ENCODE measurements at regions not wholly inside any gene's neighbourhood (a gene's known extent, or its start where the extent isn't known, plus 50 kb on each side); places are given as distances from the start of the nearest gene placed in this dataset.
"Not testable (repeated sequence)": the region's sequence is repeated elsewhere in the genome, so short reads cannot be mapped to it uniquely, and the experiment has no call there.

- no peak for DNase-seq
Observed at GRCh38 chr4:120636120-120636630, 286.4 kb downstream of the PRDM5 start.

- DNase-seq = no peak
Observed at GRCh38 chr4:120633810-120634209, 288.7 kb downstream of the PRDM5 start.

- DNase-seq = no peak
Observed at GRCh38 chr4:120630427-120630826, 292.1 kb downstream of the PRDM5 start.

- DNase-seq = peak; percentile 30
Observed at GRCh38 chr4:120629546-120630108, 292.9 kb downstream of the PRDM5 start.

GRCh38 chr4:120622601-120623000, 299.9 kb downstream of the PRDM5 start:
- peak; percentile 6 for DNase-seq

- DNase-seq = no peak
Observed at GRCh38 chr4:120617171-120617570, 305.4 kb downstream of the PRDM5 start.

- DNase-seq = peak; percentile 38
Observed at GRCh38 chr4:120616041-120616440, 306.5 kb downstream of the PRDM5 start.

GRCh38 chr4:120613778-120614177, 308.7 kb downstream of the PRDM5 start:
- no peak for DNase-seq

GRCh38 chr4:120611092-120611491, 311.4 kb downstream of the PRDM5 start:
- DNase-seq = no peak

GRCh38 chr4:120591038-120591437, 331.5 kb downstream of the PRDM5 start:
- DNase-seq = no peak

- no peak for DNase-seq
Observed at GRCh38 chr4:120589787-120590186, 332.7 kb downstream of the PRDM5 start.

GRCh38 chr4:120568731-120569130, 353.8 kb downstream of the PRDM5 start:
- no peak for DNase-seq

- no peak for DNase-seq
Observed at GRCh38 chr4:120561648-120562047, 360.9 kb downstream of the PRDM5 start.

GRCh38 chr4:120557372-120557771, 365.2 kb downstream of the PRDM5 start:
- DNase-seq = no peak

- DNase-seq = peak; percentile 82
Observed at GRCh38 chr4:120555058-120555457, 367.5 kb downstream of the PRDM5 start.

GRCh38 chr4:120554086-120554485, 368.4 kb downstream of the PRDM5 start:
- no peak for DNase-seq

- DNase-seq = not testable (repeated sequence)
Observed at GRCh38 chr4:120550624-120551220, 371.8 kb downstream of the PRDM5 start.

GRCh38 chr4:120549011-120549570, 373.4 kb downstream of the PRDM5 start:
- peak; percentile 52 for DNase-seq

- DNase-seq = peak; percentile 12
Observed at GRCh38 chr4:120545391-120545790, 377.1 kb downstream of the PRDM5 start.

- peak; percentile 64 for DNase-seq
Observed at GRCh38 chr4:120544838-120545237, 377.7 kb downstream of the PRDM5 start.

- DNase-seq = no peak
Observed at GRCh38 chr4:120540625-120541024, 381.9 kb downstream of the PRDM5 start.

- DNase-seq = no peak
Observed at GRCh38 chr4:120536884-120537283, 385.6 kb downstream of the PRDM5 start.

GRCh38 chr4:120528428-120528827, 394.1 kb downstream of the PRDM5 start:
- no peak for DNase-seq

- no peak for DNase-seq
Observed at GRCh38 chr4:120526033-120526432, 396.5 kb downstream of the PRDM5 start.

- DNase-seq = no peak
Observed at GRCh38 chr4:120525106-120525505, 397.4 kb downstream of the PRDM5 start.

Data from NCI-H69 (cell line).